Loucy (cell line): ENCODE measurements at regions not wholly inside any gene's neighbourhood (a gene's known extent, or its start where the extent isn't known, plus 50 kb on each side); places are given as distances from the start of the nearest gene placed in this dataset.

Experiments used
- EZH2phosphoT487 ChIP-seq: fragments of 200-600 bp; IDR thresholded peaks from 2 replicates; pipeline ENCODE4 v1.6.1; 2018; ENCODE audit warnings: antibody characterized with exemption, mild to moderate bottlenecking, moderate library complexity, borderline replicate concordance
- TF ChIP-seq, protein P1 (sequence below): fragments of 200-600 bp; sonication (generic); conservative IDR thresholded peaks from 2 replicates; pipeline ENCODE4 v1.5.1; 2014; ENCODE audit warnings: mild to moderate bottlenecking, antibody characterized with exemption, low read length

DNA sequence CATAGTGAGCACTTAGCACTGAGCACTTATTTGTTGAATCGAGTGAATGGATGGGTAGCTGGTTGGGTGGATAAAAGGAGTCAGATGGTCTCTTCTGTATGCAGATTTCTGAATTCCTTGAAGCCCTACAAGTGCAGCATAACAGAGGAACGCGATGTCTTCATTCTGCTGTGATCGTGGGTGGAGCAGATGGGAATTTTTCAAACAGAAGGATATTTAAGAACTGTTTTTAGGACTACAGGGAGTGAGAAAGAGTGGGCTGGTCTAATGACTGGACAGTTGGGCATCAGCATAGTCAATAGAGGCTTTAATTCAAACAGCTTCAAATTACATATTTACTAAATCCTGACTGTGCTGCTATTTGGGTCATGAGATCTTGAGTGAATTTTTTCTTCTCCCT is 253.2 kb downstream of the CEMIP2 start:
- TF ChIP-seq, protein P1, sequence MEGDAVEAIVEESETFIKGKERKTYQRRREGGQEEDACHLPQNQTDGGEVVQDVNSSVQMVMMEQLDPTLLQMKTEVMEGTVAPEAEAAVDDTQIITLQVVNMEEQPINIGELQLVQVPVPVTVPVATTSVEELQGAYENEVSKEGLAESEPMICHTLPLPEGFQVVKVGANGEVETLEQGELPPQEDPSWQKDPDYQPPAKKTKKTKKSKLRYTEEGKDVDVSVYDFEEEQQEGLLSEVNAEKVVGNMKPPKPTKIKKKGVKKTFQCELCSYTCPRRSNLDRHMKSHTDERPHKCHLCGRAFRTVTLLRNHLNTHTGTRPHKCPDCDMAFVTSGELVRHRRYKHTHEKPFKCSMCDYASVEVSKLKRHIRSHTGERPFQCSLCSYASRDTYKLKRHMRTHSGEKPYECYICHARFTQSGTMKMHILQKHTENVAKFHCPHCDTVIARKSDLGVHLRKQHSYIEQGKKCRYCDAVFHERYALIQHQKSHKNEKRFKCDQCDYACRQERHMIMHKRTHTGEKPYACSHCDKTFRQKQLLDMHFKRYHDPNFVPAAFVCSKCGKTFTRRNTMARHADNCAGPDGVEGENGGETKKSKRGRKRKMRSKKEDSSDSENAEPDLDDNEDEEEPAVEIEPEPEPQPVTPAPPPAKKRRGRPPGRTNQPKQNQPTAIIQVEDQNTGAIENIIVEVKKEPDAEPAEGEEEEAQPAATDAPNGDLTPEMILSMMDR = no peak
- no peak for TF ChIP-seq EZH2phosphoT487
